Endodermal cell (in vitro differentiated cells): ENCODE measurements at regions not wholly inside any gene's neighbourhood (a gene's known extent, or its start where the extent isn't known, plus 50 kb on each side); places are given as distances from the start of the nearest gene placed in this dataset.

Experiments
- DNase-seq: peaks from one replicate; pipeline ENCODE4 v3.0.0-alpha.2; 2017
- H3K27ac ChIP-seq: 2 replicates; pipeline ENCODE4 v1.5.1; 2013; ENCODE audit warnings: mild to moderate bottlenecking, low read depth, low read length, moderate library complexity
- H3K27me3 ChIP-seq: 2 replicates; pipeline ENCODE4 v1.6.1; 2013; ENCODE audit warnings: mild to moderate bottlenecking, low read length, moderate library complexity; ENCODE audit not compliant: insufficient read depth, control insufficient read depth, poor library complexity, severe bottlenecking
- H3K36me3 ChIP-seq: 2 replicates; pipeline ENCODE4 v1.7.0; 2013; ENCODE audit warnings: mild to moderate bottlenecking, low read length, moderate library complexity; ENCODE audit not compliant: control insufficient read depth, insufficient read depth
- H3K4me1 ChIP-seq: one replicate; pipeline ENCODE4 v1.7.0; 2013; ENCODE audit warnings: low read length; ENCODE audit not compliant: control insufficient read depth, insufficient read depth
- H3K4me3 ChIP-seq: 2 replicates; pipeline ENCODE4 v1.5.1; 2013; ENCODE audit warnings: mild to moderate bottlenecking, low read length, moderate library complexity
- H3K9ac ChIP-seq: 2 replicates; pipeline ENCODE4 v1.6.1; 2013; ENCODE audit warnings: mild to moderate bottlenecking, low read length, moderate library complexity; ENCODE audit not compliant: poor library complexity, severe bottlenecking; ENCODE audit errors: extremely low read depth
- H3K9me3 ChIP-seq: 2 replicates; pipeline ENCODE4 v1.6.1; 2013; ENCODE audit warnings: mild to moderate bottlenecking, low read length, moderate library complexity; ENCODE audit not compliant: control insufficient read depth
- H3K27ac Mint-ChIP-seq: 2 replicates; pipeline ENCODE4 v1.8.0; 2020; ENCODE audit warnings: mixed read lengths
- H3K27me3 Mint-ChIP-seq: 2 replicates; pipeline ENCODE4 v1.8.0; 2021; ENCODE audit warnings: mild to moderate bottlenecking, mixed read lengths; ENCODE audit not compliant: insufficient read depth
- H3K36me3 Mint-ChIP-seq: 2 replicates; pipeline ENCODE4 v1.8.0; 2020; ENCODE audit warnings: low read depth, mixed read lengths
- H3K4me1 Mint-ChIP-seq: 2 replicates; pipeline ENCODE4 v1.8.0; 2020; ENCODE audit warnings: mixed read lengths
- H3K4me3 Mint-ChIP-seq: 2 replicates; pipeline ENCODE4 v1.8.0; 2020; ENCODE audit warnings: mild to moderate bottlenecking, moderate library complexity, mixed read lengths
- H3K9me3 Mint-ChIP-seq: 2 replicates; pipeline ENCODE4 v1.8.0; 2020; ENCODE audit warnings: mild to moderate bottlenecking, mixed read lengths
- CTCF ChIP-seq: fragments of 200-600 bp; sonication (generic); conservative IDR thresholded peaks from 2 replicates; pipeline ENCODE4 v1.5.0; 2021; ENCODE audit warnings: antibody characterized with exemption, mild to moderate bottlenecking
- WGBS, 2 experiments: methylation state at CpG; one replicate each; pipeline versions ENCODE4 v1.1.5 to v1.1.7; 2013; ENCODE audit warnings: missing lambda C conversion rate in 2 of 2, mixed read lengths in 1 of 2; ENCODE audit not compliant: insufficient coverage in 1 of 2, insufficient read length in 1 of 2; 5-methylcytosine and 5-hydroxymethylcytosine counted together

GRCh38 chr11:95459291-95460042 is 228.5 kb upstream of the SESN3 start:
- Mint-ChIP-seq H3K9me3 (no peaks in the 10 kb centered on the region), H3K4me1 (peaks cover 6% of the 10 kb centered on the region), H3K27ac (no peak overlapping the region), H3K4me3 (no peak overlapping the region), H3K36me3 (no peaks in the 10 kb centered on the region), H3K27me3 (no peaks in the 10 kb centered on the region)
- no peak overlapping the region for H3K4me3 ChIP-seq
- H3K27me3 ChIP-seq: no peaks in the 10 kb centered on the region
- no peaks in the 10 kb centered on the region for H3K36me3 ChIP-seq
- DNase-seq: no peak
- H3K4me1 ChIP-seq: no peaks in the 10 kb centered on the region
- H3K9me3 ChIP-seq: no peaks in the 10 kb centered on the region
- whole genome bisulfite sequencing, 2 experiments: 88 to 97% methylated on average over 5 to 7 of the region's 7 CpGs
- no peak for TF ChIP-seq CTCF
- H3K9ac ChIP-seq: no peak overlapping the region
- H3K27ac ChIP-seq: no peak overlapping the region

GRCh38 chr11:95456714-95457491 is 225.9 kb upstream of the SESN3 start:
- TF ChIP-seq CTCF: no peak
- Mint-ChIP-seq H3K4me1 (peaks cover 14% of the 10 kb centered on the region), H3K36me3 (no peaks in the 10 kb centered on the region), H3K27ac (no peak overlapping the region), H3K27me3 (no peaks in the 10 kb centered on the region), H3K9me3 (no peaks in the 10 kb centered on the region), H3K4me3 (no peak overlapping the region)
- H3K4me1 ChIP-seq: no peaks in the 10 kb centered on the region
- H3K36me3 ChIP-seq: no peaks in the 10 kb centered on the region
- H3K27me3 ChIP-seq: no peaks in the 10 kb centered on the region
- H3K27ac ChIP-seq: no peak overlapping the region
- WGBS, 2 experiments: 94 to 95% methylated on average over 4 to 7 of the region's 7 CpGs
- H3K9me3 ChIP-seq: no peaks in the 10 kb centered on the region
- DNase-seq: no peak
- no peak overlapping the region for H3K9ac ChIP-seq
- H3K4me3 ChIP-seq: no peak overlapping the region

DNA sequence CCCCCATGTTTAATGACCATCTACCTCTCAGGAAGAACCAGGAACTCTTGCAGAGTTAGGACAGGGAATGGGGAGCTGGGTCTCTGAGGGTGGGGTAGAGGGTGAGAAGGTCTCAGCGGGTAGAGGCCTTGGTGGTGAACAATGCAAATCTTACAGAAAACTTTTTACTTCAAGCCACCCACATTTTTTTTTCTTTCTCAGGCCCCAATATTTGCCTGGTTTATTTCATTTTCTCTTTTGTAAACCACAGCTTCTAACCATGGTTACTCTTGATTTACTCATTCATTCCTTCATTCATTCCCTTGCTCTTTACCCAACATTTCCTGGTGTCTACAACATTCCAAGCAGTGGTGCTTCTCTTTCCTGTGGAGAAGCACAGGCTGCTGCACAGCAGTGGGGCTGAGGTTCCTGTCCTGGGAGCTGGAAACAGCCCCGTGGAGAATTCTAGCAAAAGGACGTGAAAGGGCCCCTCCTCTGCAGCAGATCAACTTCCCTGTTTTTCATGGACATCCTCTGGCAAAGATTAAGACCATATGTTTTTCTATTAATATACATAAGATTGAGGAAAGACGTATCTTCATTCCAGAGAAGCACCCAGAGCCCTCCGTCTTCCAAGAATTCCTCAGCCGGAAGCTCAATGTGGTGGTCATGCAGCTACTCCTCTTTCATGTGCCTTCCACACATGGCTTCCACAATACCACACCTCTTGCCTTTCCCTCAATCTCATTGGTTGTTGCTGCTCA is 224.4 kb upstream of the SESN3 start:
- H3K27ac Mint-ChIP-seq: no peak overlapping the region
- no peaks in the 10 kb centered on the region for H3K9me3 Mint-ChIP-seq
- H3K9ac ChIP-seq: no peak overlapping the region
- no peaks in the 10 kb centered on the region for H3K36me3 Mint-ChIP-seq
- H3K27me3 ChIP-seq: no peaks in the 10 kb centered on the region
- no peaks in the 10 kb centered on the region for H3K27me3 Mint-ChIP-seq
- peaks cover 3% of the 10 kb centered on the region for H3K4me1 ChIP-seq
- H3K9me3 ChIP-seq: no peaks in the 10 kb centered on the region
- no peak overlapping the region for H3K4me3 Mint-ChIP-seq
- peaks cover 20% of the 10 kb centered on the region for H3K4me1 Mint-ChIP-seq
- DNase-seq: no peak
- no peak overlapping the region for H3K27ac ChIP-seq
- no peak for TF ChIP-seq CTCF
- no peak overlapping the region for H3K4me3 ChIP-seq
- no peaks in the 10 kb centered on the region for H3K36me3 ChIP-seq
- 93 to 100% methylated on average over 4 to 6 of the region's 6 CpGs for WGBS, 2 experiments
